Activated CD8-positive, alpha-beta T cell treated with anti-CD3 and anti-CD28 coated beads for 36 hours (primary cell): ENCODE measurements at regions not wholly inside any gene's neighbourhood (a gene's known extent, or its start where the extent isn't known, plus 50 kb on each side); places are given as distances from the start of the nearest gene placed in this dataset.

Source experiments
- ATAC-seq: fragments of 200-7000 bp; cut with Tn5 transposase; one replicate; pipeline ENCODE4 v1.10.0; 2021; ENCODE audit warnings: mild to moderate bottlenecking, moderate library complexity
- CTCF ChIA-PET: fragments of 350-600 bp; sonication (Branson Sonifier 250); formaldehyde crosslinking; loops from one replicate; lab custom pipeline; 2021; ENCODE audit warnings: antibody characterized with exemption; lab: Charles Lee
- POLR2A ChIA-PET: fragments of 350-600 bp; sonication (Branson Sonifier 250); formaldehyde crosslinking; loops from one replicate; lab custom pipeline; 2021; ENCODE audit warnings: antibody characterized with exemption; lab: Charles Lee
- DNase-seq: peaks from one replicate; pipeline ENCODE4 v3.0.0-alpha.2; 2020
- H3K27ac Mint-ChIP-seq: one replicate; pipeline ENCODE4 v1.8.0; 2021; ENCODE audit warnings: mild to moderate bottlenecking, mixed read lengths
- H3K27me3 Mint-ChIP-seq: one replicate; pipeline ENCODE4 v1.8.0; 2021; ENCODE audit warnings: mixed read lengths
- H3K36me3 Mint-ChIP-seq: one replicate; pipeline ENCODE4 v1.8.0; 2021; ENCODE audit warnings: low read depth, mixed read lengths
- H3K4me1 Mint-ChIP-seq: one replicate; pipeline ENCODE4 v1.8.0; 2021; ENCODE audit warnings: low read depth, mixed read lengths
- H3K4me3 Mint-ChIP-seq: one replicate; pipeline ENCODE4 v1.8.0; 2021; ENCODE audit warnings: mild to moderate bottlenecking, moderate library complexity, mixed read lengths
- H3K9me3 Mint-ChIP-seq: one replicate; pipeline ENCODE4 v1.8.0; 2021; ENCODE audit warnings: mixed read lengths
- intact Hi-C: fragments of 100-400 bp; cut with micrococcal nuclease; formaldehyde crosslinking; loops from one replicate; pipeline ENCODE4 v1.10.0; 2022
- TF ChIP-seq, protein P1 (sequence below): fragments of 200-600 bp; IDR thresholded peaks from one replicate; pipeline ENCODE4 v1.8.0; 2022; ENCODE audit warnings: antibody characterized with exemption, mild to moderate bottlenecking

DNA sequence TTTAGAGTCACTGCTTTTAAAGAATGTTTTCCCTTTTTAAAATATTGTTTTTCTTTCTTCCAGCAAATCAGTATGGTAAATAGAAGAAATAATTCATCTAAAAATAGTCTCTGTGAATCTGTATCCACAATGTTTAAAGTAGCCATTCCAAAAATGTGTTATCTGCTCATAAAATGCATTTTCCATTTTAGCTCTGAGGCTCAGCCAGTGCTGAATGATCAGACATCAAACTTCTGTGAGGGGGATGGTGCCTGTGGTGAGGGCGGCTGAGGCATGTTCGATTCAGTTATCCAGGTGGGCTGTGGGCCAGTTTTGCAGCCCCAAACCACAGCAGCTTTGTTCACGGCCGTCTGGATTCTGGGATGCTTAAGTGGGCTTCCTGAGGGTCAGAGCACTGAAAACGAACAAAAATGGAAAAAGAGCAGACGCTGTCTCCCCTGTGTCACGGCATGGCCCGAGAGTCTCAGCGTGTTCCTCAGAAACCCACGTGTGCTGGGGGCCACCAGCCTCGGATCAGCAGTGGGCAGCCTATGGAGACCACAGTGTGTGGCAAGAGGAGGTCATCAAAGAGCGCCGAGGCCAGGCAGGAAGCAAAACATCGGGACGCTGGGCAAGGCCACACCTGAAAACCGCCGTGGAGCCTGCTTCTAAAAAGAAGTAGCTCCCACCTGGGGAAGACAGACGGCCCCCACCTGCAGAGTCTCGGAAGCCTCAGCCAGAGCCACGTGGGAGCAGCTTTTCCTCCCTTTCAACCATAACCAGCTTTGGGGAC, 134.9 kb upstream of the THBS2 start:
- TF ChIP-seq, protein P1, sequence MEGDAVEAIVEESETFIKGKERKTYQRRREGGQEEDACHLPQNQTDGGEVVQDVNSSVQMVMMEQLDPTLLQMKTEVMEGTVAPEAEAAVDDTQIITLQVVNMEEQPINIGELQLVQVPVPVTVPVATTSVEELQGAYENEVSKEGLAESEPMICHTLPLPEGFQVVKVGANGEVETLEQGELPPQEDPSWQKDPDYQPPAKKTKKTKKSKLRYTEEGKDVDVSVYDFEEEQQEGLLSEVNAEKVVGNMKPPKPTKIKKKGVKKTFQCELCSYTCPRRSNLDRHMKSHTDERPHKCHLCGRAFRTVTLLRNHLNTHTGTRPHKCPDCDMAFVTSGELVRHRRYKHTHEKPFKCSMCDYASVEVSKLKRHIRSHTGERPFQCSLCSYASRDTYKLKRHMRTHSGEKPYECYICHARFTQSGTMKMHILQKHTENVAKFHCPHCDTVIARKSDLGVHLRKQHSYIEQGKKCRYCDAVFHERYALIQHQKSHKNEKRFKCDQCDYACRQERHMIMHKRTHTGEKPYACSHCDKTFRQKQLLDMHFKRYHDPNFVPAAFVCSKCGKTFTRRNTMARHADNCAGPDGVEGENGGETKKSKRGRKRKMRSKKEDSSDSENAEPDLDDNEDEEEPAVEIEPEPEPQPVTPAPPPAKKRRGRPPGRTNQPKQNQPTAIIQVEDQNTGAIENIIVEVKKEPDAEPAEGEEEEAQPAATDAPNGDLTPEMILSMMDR, result no peak
- no peak for ATAC-seq
- Mint-ChIP-seq H3K36me3 (no peaks in the 10 kb centered on the region), H3K4me1 (no peaks in the 10 kb centered on the region), H3K9me3 (peaks cover 2% of the 10 kb centered on the region), H3K4me3 (no peak overlapping the region), H3K27ac (no peak overlapping the region), H3K27me3 (peaks cover 1% of the 10 kb centered on the region)
- ChIA-PET POLR2A (no interaction called here), CTCF (no interaction called here)
- no peak for DNase-seq
- intact Hi-C loops, result no loop called here

DNA sequence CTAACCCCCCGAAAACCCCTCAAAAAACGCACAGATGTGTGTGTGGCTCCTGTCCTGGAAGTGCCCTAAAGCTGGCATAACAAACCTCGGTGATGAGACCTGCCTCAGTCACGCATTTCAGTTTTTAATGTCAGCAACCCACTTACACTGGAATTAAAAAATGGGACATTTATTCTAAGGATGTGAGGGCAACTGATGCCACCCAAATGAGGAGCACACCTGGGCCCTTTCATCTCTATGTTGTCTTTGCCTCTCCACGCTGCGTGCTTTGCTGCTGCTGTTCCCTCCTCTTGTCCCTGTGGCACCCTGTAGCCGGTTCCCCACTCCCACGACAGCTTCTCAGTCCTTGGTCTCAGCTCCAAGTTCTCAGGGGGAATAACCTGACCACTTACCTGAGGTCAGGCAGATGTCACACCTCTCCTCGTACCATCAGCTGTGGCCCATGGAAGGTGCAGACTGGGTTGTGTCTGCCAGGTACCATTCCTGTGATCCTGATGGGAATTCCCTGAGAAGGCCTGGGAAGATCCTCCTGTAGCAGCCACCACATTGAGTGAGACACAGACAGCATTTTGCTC, 134.2 kb upstream of the THBS2 start:
- peaks cover 7% of the 10 kb centered on the region for H3K9me3 Mint-ChIP-seq
- POLR2A ChIA-PET, result no interaction called here
- no peak for ATAC-seq

DNA sequence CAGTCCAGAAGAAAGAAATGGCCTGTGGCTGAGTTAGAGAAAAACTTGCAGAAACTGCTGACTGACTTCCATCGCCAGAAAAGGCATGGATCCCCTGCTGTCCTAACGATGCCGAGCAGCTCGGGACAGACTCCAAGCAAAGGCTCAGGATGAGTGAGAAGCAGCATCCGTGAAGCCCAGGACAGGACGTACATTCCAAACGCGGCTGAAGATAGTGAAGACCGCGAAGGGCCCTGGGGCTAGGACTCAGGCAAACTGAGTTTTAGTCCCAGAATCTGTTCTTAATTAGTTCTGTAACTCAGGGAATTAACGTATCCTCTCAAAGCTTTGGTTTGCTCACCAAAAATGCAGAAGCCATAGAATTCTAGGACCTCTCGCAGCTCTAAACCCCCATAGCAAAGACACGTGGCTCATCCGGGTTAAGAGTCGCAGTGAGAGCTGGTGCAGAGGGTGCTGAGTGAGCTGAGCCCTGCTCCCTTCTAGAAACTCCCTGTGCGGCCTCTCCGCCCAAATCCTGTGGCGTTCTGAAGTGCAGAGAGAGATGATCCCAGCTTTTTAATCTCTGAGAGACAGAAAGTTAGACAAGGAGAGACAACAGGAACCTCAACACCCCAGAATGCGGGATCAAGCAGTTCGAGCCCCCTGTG, 132.9 kb upstream of the THBS2 start:
- no peaks in the 10 kb centered on the region for H3K36me3 Mint-ChIP-seq
- TF ChIP-seq, protein P1, result no peak
- no peak overlapping the region for H3K27ac Mint-ChIP-seq
- intact Hi-C loops, result no loop called here
- H3K9me3 Mint-ChIP-seq, result peaks cover 7% of the 10 kb centered on the region
- H3K4me3 Mint-ChIP-seq, result no peak overlapping the region
- H3K27me3 Mint-ChIP-seq, result peaks cover 8% of the 10 kb centered on the region
- no peaks in the 10 kb centered on the region for H3K4me1 Mint-ChIP-seq
- ChIA-PET CTCF (no interaction called here), POLR2A (no interaction called here)
- DNase-seq (no peak), ATAC-seq (no peak)

More for the DNA sequence above, 134.2 kb upstream of the THBS2 start:
- Mint-ChIP-seq H3K27me3 (peaks cover 6% of the 10 kb centered on the region), H3K4me3 (no peak overlapping the region), H3K36me3 (no peaks in the 10 kb centered on the region), H3K27ac (no peak overlapping the region), H3K4me1 (no peaks in the 10 kb centered on the region)
- DNase-seq, result no peak
- CTCF ChIA-PET, result no interaction called here
- TF ChIP-seq, protein P1, result no peak
- intact Hi-C loops, result no loop called here

DNA sequence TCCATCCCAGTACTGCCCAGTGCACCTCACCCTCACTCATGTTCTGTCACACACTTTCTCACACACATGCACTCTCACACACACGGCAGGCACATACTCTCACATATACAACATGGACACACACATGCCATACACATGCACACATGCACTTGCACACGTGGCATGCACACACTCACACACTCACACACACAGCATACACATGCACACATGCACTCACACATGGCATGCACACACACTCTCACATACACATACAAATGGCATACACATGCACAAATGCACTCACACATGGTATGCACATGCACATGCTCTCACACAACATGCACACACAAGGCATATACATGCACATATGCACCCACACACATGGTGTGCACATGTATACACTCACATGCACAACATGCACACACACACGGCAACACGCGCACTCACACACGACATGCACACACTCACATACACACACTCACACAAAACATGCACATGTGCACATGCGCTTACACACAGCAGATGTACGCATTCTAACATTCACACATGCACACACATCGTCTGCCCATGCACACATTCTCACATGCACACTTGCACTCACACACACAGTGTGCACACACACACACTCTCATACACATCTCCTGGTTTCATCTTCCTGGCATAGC, 131.7 kb upstream of the THBS2 start:
- H3K36me3 Mint-ChIP-seq, result no peaks in the 10 kb centered on the region
- ATAC-seq, result no peak
- H3K4me1 Mint-ChIP-seq, result no peaks in the 10 kb centered on the region
- no peak for DNase-seq
- H3K4me3 Mint-ChIP-seq, result no peak overlapping the region
- H3K27ac Mint-ChIP-seq, result no peak overlapping the region
- ChIA-PET CTCF (no interaction called here), POLR2A (no interaction called here)
- H3K9me3 Mint-ChIP-seq, result peaks cover 7% of the 10 kb centered on the region
- TF ChIP-seq, protein P1, result no peak
- intact Hi-C loops, result no loop called here
- H3K27me3 Mint-ChIP-seq, result peaks cover 8% of the 10 kb centered on the region
